Ramos (cell line): ENCODE measurements at regions not wholly inside any gene's neighbourhood (a gene's known extent, or its start where the extent isn't known, plus 50 kb on each side); places are given as distances from the start of the nearest gene placed in this dataset.

Experiments used
- in situ Hi-C: fragments of 300-500 bp; cut with MboI; formaldehyde crosslinking; loops from one replicate; pipeline ENCODE4 v1.14.3; 2022; ENCODE audit warnings: low sequenced_read_pairs; ENCODE audit not compliant: unreplicated experiment

DNA sequence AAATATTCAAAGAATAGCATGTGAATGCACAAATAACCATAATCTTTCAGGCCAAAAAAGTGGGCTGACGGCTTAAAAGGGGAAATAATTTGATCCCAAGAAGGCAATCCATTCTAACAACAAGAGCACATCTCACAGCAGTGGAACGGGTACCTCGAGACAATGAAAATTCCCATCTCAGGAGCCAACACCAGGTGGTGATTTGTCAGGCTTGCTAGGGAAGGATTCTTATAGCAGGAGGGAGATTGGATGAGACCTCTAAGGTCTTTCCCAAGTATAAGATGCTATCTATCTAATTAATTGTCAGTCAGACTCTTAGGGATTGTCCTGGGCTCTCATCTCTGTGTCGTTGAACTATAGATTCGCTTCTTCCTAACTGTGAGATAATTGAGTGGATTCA is 284.0 kb downstream of the ETS1 start:
- in situ Hi-C loops: no loop called here

DNA sequence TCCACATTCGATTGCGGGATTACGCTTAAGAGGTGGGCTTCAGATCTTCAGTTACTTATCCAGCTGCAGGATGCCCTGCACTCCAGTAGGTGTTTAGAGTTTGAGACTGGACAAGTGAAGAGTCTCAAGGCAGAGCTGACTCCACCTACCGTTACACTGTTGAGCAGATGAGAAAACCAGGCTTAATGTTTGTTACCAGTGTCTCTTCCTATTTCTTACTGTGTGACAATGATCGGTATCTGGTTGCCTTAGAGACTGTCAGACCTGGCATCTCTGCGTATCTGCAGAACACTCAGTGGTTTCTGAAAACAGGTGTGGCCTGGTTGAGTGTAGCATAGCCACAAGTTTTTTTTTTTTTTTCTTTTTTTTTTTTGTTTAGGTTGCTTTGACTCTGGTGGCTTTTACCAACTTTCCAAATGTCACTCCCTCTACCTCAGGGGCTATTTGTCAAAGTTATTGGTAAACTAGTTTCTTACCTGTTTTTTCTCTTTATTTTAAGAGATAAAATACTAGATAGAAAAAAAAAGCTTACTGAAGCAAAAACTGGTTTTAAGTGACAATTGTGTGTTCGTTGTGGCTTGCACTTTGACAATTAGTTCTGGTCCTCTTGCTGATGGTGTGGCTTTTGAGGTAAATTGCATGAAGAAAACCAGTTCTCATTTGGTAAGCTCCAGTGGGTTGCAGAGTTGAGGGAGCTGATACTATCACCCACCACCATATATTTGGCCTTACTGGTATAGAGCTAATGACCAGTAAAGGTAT is 284.8 kb downstream of the ETS1 start:
- in situ Hi-C loops: no loop called here

DNA sequence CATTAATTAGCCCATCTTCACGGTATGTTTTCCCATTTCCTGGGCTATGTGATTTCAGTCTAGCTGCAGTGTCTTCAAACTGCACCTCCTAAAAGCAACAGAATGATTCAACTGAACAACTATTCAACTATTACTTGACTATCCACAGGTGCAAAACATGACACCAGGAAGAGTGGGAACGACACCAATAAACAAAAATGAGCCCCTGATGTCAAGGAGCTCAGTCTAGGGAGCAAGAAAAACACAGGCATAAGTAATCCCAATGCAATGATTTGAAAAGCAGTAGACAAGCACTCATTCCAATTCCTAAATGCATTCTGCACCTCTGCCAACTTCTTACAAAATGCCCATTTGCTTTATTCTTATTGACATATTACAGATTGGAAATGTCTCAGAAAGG is 285.6 kb downstream of the ETS1 start:
- in situ Hi-C loops: no loop called here

DNA sequence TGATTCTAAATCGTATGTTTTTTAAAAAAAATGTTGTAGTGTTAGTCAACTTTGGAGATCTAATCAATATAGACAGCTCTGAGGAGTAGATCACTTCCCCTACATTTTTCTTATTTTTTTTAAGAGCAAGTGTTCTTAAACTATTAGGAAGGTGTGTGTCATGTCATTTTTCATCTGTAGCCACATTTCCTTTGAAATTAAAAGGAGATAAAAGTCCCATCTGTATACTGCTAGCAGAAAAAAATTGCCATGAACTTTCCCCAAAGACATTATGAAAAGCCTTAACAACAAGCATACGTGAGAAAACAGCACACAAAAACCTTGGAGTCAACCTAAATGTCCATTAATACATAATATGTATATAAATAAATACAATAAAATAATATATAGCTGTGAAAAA is 286.6 kb downstream of the ETS1 start:
- in situ Hi-C loops: no loop called here

DNA sequence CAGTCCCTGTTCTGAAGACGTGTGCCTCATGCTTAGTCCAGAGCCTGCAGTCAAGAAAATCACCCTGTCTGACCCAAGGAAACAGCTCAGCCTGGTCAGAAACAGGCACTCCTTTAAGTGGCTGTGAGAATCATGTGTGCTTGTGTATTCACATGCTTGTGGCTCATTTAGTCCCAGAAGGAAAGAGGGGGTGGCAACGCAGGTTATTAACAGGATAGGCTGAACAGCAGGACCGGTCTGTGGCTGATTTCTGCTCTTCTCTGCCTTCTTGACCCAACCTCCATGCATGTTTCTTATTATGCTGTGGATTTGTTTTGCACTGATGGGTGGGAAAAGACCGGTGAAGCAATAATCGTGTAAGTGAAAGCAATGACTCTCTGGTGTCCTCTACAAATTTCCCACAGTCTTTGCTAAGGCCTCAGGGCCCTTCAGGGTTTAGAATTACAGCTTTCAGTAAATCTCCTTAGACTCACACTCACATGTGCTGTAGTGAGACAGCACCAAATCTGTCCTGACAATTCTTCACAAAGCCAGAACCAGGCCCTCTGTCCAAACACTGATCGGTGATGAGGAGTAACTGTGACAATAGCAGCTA is 288.1 kb downstream of the ETS1 start:
- in situ Hi-C loops: loop anchor here (25.0 kb wide), 1 partner anchor 163 kb away; no protein-coding TSS in a partner anchor

DNA sequence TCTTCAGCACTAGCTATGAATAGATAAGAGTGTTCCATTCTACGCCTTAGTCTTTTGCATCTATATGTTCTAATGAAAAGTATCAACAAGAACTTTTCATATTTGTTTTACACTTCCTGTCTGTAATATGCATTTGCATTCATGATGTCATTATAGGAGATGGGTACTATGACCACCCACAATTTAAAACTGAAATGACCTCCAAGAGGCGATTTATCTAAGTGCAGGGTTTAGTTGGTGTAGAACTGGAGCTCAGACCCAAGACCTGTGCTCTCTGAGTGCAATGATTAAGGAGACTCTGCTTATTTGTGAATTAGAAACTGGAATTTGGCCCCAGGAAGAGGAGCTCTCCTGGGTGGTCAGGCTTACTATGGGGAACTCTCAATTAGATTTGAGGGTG is 289.1 kb downstream of the ETS1 start:
- in situ Hi-C loops: loop anchor here (25.0 kb wide), 1 partner anchor 164 kb away; no protein-coding TSS in a partner anchor

DNA sequence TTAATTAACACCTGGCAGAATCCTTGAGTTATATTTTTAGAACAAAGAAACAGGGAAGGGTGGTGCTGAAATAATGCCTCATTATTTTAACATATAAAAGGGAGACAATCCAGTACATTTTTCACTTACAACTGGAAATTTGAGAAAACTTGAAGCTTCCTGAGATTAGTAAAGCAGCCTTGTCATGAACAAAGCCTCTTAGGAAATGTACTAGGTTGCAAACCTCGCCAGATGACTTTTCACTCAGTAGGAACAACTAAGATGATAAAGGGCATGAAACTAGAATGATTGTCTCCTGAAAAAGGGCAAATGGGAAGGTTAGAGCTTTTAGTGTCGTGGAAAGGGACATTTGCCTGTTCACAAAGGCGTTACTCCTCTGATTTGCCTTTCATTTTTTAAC is 289.6 kb downstream of the ETS1 start:
- in situ Hi-C loops: loop anchor here (25.0 kb wide), 1 partner anchor 164 kb away; no protein-coding TSS in a partner anchor

DNA sequence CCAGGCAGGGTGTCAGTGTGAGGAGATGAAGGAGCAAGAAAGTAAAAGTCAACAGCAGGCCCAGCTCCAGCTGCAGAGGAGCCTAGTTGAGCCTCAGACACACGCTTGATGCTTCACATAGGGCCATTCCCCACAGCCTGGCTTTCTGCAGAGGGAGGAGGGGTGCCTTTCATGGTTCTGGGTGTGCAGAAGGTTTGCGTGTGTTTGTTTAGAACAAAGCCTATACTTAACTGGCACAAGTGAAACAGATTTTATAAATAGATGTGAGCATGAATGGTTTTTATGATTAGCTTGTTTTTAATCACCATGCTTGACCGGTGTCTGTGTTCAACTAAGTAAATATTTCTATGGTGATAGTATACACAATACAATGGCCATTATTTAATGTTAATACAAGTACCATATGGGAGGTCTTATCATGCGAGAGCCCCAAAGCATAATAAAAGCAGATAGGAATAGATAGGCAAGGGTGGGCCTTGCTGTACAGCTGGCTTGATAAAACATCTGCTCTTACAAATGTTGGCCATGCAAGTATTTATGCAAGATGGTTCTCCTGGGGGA is 290.2 kb downstream of the ETS1 start:
- in situ Hi-C loops: loop anchor here (25.0 kb wide), 1 partner anchor 165 kb away; no protein-coding TSS in a partner anchor

DNA sequence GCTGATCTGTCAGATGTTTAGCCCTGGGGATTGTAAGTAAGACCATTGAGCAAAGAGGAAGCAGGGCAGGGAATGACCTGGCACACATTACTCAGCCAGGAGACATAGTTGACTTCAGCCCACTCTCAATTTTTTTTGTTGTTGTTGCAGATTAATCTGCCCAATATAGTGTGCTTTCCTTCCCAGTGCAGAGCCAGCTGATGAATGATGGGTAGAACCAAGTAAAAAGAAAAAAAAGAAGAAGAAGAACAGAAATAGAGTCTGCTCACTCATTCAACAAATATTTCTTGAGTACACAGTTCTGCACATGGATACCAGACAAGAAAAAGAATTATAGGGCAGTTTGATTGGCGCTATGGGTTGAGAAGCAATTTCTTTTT is 292.7 kb downstream of the ETS1 start:
- in situ Hi-C loops: loop anchor here (5.0 to 25.0 kb wide), 2 partner anchors 168 to 333 kb away; no protein-coding TSS in a partner anchor

DNA sequence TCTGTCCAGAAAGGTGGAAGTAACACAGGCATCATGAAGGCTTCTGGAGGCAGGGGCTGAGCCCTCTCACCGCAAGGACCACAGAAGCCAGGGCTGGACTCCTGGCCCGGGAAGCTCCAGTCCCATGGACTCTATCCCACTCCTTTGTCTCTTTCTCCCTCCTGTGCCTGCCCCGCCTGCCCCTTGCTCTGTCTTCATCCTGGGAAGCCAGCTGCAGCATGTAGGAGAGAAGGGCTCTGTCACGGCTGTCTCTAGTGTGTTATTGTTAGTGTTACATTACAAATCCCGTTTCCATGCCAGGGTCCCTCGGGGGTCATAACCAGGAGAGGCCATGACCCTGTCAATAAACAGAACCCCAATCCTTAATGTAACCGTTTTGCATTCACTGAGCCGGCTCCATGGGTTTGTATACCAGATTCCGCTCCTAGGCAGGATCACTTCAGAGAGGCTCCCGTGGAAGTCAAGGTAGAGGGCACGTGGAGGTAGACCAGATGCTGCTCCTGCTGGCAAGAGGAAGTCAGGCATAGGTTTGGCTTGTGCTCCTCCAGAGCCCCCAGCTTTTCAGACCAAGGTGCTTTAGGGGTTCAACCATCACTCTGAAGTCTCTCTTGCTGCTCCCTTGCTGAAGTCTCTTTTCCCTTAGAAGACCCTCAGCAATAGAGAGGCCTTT is 293.2 kb downstream of the ETS1 start:
- in situ Hi-C loops: loop anchor here (5.0 to 25.0 kb wide), 2 partner anchors 168 to 333 kb away; no protein-coding TSS in a partner anchor

DNA sequence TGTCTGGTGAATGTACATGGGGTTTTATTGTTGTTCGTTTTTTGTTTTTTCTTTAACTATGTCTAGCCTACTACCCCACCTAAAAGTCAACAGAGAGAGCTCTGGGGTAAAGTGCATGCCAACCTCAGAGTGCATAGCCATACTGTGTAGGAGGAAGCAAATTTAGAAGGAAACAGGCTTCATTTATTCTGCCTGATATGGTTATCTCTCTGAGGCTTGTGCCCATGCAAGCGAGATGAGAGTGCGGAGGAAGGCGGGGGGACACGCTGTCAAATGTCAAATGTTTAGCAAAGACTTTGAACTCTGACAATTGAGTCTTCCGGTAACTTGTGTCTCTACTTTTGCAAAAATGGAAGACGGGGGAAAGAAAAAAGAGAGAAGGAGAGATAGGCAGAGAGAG is 295.5 kb downstream of the ETS1 start:
- in situ Hi-C loops: loop anchor here (5.0 to 25.0 kb wide), 2 partner anchors 170 to 335 kb away; no protein-coding TSS in a partner anchor

DNA sequence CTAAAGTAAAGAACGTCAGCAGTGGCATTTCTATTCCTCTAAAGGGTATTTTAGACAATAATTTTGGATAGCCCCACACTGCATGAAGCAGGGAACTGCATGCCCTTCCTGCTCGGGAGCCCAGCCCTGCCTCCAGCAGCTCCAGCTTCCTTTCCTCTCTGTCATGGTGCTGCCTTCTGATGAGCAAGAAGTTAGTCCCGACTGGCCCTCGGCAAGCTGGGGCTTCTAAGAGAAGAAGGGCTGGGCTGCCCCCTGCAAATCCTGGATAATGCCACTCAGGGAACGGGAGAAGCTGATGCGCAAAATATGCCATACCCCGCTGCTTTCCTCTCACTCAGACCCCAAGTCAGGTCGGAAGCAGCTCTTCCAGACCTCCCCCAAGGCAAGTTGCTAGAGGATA is 296.4 kb downstream of the ETS1 start:
- in situ Hi-C loops: loop anchor here (5.0 to 25.0 kb wide), 2 partner anchors 171 to 336 kb away; no protein-coding TSS in a partner anchor

DNA sequence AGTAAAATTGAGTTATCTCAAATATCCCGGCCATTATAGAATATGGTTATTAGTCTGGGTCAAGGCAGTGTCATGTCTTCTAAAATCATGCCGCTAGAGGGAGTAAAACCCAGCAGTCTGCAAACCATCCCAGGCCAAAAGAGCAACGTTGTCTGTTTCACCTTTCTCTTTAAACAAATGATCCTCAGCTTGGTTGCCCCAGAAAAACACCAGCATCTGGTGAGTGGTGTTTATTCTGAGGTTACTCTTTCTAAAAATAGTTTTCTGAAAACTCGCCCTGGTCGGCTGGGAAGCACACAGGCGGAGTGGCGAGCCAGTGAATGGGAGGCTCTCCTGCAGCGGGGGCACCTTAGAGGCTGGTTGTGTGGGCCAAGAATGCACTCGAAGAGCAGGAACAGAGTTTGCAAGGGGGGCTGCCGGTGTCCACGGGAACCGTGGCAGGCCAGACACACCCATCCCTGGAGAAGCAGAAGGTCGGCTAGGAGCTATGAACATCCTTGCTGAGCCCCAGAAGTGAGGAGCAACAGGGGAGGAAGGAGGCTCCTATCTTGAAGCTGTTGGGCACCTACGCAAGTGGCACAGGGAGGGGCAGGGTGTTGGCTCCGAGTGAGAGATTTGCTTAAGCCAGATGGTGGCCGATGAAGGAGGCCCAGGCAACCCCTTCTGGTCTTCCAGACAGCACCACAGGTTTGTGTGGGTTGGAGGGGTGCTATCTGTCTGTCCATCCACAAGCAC is 297.1 kb downstream of the ETS1 start:
- in situ Hi-C loops: loop anchor here (5.0 to 25.0 kb wide), 2 partner anchors 172 to 337 kb away; no protein-coding TSS in a partner anchor

DNA sequence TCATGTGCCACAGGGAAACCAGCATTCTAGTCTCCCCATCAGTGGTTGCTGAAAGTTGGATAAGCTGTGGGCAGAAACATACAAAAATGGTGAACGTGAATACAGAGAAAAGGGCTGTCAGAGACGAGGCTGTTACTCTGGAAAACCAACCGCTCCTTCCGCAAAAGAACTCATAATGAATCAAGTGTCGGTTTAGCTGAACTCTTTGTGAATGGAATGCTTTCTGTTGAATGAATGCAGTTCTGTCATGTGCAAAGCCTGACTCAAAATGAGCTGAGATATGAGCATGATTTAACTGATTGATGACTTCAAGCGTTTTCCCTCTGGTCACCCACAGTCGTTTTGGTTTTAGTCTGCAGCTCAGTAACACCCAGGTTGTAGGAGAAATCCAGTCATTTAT is 298.3 kb downstream of the ETS1 start:
- in situ Hi-C loops: loop anchor here (5.0 to 25.0 kb wide), 4 partner anchors 107 to 566 kb away; no protein-coding TSS in a partner anchor

DNA sequence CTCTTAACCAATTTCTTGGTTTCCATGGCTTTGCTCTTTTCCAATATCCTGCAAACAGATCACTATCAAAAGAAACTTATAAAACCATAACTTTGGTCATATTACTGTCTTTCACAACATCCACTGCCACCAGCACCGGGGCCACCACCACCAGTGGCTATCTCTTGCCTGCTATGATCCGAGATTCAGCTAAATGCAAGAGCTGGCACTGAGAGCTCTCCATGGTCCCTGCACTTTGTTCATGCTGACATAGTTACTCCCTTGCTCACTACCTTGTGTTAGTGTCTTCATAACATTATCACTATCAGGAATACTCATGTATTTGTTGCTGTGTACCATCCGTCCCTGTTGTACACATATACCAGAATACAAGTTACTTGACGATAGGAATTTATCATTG is 299.0 kb downstream of the ETS1 start:
- in situ Hi-C loops: loop anchor here (5.0 to 25.0 kb wide), 4 partner anchors 106 to 566 kb away; no protein-coding TSS in a partner anchor

DNA sequence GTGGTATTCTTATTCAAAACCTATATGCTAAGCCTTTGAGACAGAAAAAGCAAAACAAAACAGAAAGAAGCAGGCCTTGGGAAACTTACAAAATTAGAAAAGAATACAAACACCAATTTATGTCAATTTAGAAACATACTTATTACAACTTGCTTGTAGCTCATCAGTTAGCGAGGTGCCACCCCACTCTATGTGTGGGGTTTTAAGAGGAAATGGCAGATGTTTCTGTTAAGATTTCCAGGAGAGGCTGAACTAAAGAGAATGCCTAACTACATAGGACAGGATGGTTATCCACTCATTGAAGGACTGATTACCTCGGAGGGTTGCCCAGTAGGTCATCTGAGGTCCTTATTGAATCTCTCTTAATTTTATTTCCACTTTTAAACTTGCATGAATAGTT is 302.0 kb downstream of the ETS1 start:
- in situ Hi-C loops: loop anchor here (5.0 to 25.0 kb wide), 4 partner anchors 103 to 569 kb away; no protein-coding TSS in a partner anchor

DNA sequence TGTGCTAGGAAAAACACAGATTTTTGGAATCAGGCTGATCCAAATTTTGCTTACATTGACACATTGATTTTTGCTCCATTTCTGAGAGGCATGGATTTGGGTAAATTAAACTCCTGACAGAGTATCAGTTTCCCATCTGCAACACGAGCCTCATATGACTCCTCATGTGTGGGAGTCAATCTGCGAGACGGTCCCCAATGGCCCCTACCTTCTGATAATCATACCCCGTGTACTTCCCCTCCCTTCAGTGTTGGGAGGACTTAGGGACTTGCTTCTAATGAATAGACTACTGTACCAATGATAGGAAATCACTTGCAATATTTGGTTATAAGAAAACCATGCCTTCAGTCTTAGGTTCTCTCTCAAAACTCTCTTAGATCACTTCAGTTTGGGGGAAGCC is 302.7 kb downstream of the ETS1 start:
- in situ Hi-C loops: loop anchor here (5.0 to 25.0 kb wide), 4 partner anchors 102 to 570 kb away; no protein-coding TSS in a partner anchor

DNA sequence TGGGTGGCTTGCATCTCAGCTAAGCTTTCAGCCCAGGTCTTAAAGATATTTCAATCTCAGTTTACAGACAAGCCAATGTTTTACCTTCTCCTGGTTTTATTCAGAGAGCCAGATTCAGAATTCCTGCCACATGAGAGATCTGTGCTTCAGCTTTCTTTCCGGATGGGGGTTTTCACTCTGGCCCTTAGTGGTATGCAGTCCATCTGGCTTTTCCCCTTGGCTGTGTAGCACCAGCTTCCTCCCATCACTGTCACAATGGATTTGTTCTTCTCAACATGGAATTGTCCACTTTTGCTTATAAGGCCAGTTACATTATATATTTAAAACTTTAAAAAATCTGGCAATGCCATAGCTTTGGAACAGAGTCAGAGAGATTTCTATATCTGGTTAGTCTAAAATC is 303.9 kb downstream of the ETS1 start:
- in situ Hi-C loops: loop anchor here (10.0 to 25.0 kb wide), 3 partner anchors 119 to 571 kb away; no protein-coding TSS in a partner anchor

DNA sequence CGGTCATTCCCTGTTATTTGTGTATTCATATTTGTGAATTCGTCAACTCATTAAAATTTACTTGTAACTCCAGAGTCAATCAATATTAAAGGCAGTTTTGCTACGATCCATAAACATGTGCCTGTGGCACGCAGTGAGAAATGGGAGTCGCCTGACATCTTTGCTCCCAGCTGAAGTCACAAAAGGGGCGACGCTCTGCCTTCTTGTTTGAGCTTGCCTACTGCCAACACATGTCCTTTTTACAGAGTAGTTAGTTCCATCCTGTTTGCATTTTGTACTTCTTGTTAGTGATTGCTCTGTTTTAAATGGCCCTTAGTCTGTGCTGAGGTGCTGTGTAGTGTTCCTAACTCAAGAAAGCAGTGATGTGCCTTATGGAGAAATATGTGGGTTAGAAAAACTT is 305.3 kb downstream of the ETS1 start:
- in situ Hi-C loops: loop anchor here (10.0 to 25.0 kb wide), 3 partner anchors 117 to 573 kb away; no protein-coding TSS in a partner anchor
